GM12865 (cell line): ENCODE measurements at regions not wholly inside any gene's neighbourhood (a gene's known extent, or its start where the extent isn't known, plus 50 kb on each side); places are given as distances from the start of the nearest gene placed in this dataset.

ENCODE experiments used
- DNase-seq: peaks from one replicate; pipeline ENCODE4 v3.0.0; 2010; ENCODE audit warnings: low read depth
- H3K4me3 ChIP-seq: 2 replicates; pipeline ENCODE4 v1.5.1; 2011; ENCODE audit warnings: mild to moderate bottlenecking, low read depth, low read length, control low read depth
- CTCF ChIP-seq: IDR thresholded peaks from 2 replicates; pipeline ENCODE4 v1.5.1; 2011; ENCODE audit warnings: low read length, control low read depth, low read depth, inconsistent platforms; ENCODE audit not compliant: insufficient read depth; ENCODE audit errors: missing control alignments

DNA sequence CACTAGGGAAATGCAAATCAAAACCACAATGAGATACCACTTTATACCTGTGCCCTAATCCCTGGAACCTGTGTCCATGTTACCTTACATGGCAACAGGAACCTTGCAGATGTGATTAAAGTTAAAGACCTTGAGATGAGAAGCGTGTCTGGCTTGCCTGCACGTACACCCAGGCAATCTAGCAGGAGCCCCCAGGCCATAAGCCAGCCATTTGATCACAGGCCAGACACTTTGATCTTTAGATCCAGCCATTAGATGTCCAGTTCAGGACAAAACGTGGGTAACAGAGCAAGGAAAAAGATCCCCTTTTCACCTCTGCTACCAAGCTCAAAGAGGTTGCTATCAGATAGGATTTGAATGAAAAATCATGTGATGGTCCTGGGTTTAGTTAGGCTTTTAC lies 378.8 kb downstream of the BUD13 start:
- H3K4me3 ChIP-seq, result no peak overlapping the region
- TF ChIP-seq CTCF, result no peak
- DNase-seq, result no peak

DNA sequence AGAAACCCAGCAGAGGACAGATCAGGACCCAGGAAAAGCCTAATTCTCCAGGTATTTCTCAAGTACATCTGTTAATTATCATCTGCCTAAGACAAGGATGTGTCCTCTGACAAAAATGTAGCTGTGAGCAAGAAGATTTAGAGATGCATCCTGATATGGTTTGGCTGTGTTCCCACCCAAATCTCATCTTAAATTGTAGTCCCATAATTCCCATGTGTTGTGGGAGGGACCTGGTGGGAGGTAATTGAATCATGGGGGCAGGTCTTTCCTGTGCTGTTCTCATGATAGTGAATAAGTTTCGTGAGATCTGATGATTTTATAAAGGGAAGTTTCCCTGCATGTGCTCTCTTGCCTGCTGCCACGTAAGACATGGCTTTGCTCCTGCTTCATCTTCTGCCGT lies 381.8 kb downstream of the BUD13 start:
- no peak for DNase-seq
- no peak for TF ChIP-seq CTCF
- H3K4me3 ChIP-seq, result no peak overlapping the region

DNA sequence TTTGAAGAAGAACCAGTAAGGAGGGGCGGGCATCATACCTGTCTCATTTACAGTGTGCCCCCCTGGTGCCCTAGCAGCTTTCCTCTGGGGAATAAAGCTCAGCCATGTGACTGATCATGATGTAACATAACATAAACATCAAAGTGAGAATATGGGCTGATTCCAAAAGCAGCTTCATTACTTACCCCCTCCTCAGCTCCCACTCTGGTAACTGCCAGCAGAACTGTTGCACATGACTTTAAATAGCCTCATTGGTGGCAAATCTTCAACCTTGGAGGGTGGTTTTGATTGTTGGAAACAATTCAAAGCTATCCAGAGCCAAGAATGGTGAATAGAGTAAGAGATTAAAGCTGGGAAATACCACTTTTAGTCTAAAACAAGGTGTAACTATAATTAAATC lies 384.6 kb downstream of the BUD13 start:
- no peak for TF ChIP-seq CTCF
- no peak for DNase-seq
- H3K4me3 ChIP-seq, result no peak overlapping the region

GRCh38 chr11:116387641-116388040 lies 385.1 kb downstream of the BUD13 start:
- DNase-seq, result no peak
- no peak for TF ChIP-seq CTCF
- H3K4me3 ChIP-seq, result no peak overlapping the region

GRCh38 chr11:116386118-116386699 lies 386.6 kb downstream of the BUD13 start:
- no peak overlapping the region for H3K4me3 ChIP-seq
- TF ChIP-seq CTCF, result no peak
- DNase-seq, result no peak

DNA sequence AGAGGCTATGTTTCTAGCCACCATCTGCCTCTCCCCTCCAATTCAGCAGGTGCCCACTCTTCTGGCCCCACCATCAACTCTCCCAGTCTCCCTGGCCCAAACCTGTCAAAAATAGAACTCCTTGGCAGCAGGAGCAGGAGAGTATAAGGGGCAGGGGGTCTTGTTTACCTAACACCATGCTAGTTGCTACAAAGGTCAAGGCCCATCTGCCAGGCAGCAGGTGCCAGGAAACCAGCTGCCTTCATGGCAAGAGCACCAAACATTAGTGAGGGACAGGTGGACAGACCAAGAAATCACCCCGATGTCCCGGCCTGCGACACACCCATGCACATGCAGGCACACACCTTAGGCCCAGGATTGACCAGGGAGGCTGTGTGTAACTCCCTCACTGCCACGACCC lies 387.9 kb downstream of the BUD13 start:
- no peak for DNase-seq
- TF ChIP-seq CTCF, result no peak
- H3K4me3 ChIP-seq, result no peak overlapping the region

DNA sequence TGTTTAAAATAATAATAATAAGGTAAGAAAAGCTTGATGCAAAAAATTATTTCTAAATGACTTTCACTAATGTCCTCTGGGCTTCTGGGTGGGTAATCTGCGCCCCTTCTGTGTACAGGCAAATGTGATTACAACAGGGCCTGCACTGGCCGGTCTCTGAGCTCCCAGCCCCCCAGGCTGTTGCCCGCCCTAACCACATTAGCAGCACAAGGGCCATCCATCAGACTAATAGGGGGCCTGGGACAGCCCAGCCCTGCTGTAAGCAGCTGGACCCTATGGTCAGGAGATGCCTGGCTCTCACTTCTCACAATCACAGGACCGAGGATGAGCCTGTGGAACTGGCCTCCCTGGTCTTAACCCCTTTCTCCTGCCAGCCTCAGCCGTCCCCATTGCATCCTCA lies 388.4 kb downstream of the BUD13 start:
- no peak for TF ChIP-seq CTCF
- no peak for DNase-seq
- no peak overlapping the region for H3K4me3 ChIP-seq
